H4 (cell line): ENCODE measurements at regions not wholly inside any gene's neighbourhood (a gene's known extent, or its start where the extent isn't known, plus 50 kb on each side); places are given as distances from the start of the nearest gene placed in this dataset.

Experiments used
- DNase-seq: peaks from one replicate; pipeline ENCODE4 v3.0.0-alpha.2; 2015; ENCODE audit warnings: low spot score

- no peak for DNase-seq
These were observed 430.4 kb downstream of the HAPSTR1 start for GRCh38 chr16:9521749-9522370.

- no peak for DNase-seq
These were observed 431.2 kb downstream of the HAPSTR1 start for GRCh38 chr16:9522614-9523013.

- no peak for DNase-seq
These were observed 432.6 kb downstream of the HAPSTR1 start for GRCh38 chr16:9523994-9524393.

GRCh38 chr16:9525037-9525436, 433.6 kb downstream of the HAPSTR1 start:
- DNase-seq = no peak

- no peak for DNase-seq
These were observed 435.3 kb downstream of the HAPSTR1 start for GRCh38 chr16:9526791-9527190.

- no peak for DNase-seq
These were observed 436.5 kb downstream of the HAPSTR1 start for GRCh38 chr16:9527976-9528375.

- DNase-seq = no peak
These were observed 437.2 kb downstream of the HAPSTR1 start for GRCh38 chr16:9528511-9529079.

GRCh38 chr16:9533042-9533441, 441.6 kb downstream of the HAPSTR1 start:
- DNase-seq = no peak

- DNase-seq = no peak
These were observed 443.3 kb downstream of the HAPSTR1 start for GRCh38 chr16:9534759-9535158.

GRCh38 chr16:9536905-9537304, 445.5 kb downstream of the HAPSTR1 start:
- DNase-seq = no peak

- DNase-seq = no peak
These were observed 447.9 kb downstream of the HAPSTR1 start for GRCh38 chr16:9539346-9539745.

GRCh38 chr16:9541723-9542122, 450.3 kb downstream of the HAPSTR1 start:
- DNase-seq = no peak

- DNase-seq = no peak
These were observed 450.8 kb downstream of the HAPSTR1 start for GRCh38 chr16:9542165-9542755.

- no peak for DNase-seq
These were observed 454.3 kb downstream of the HAPSTR1 start for GRCh38 chr16:9545522-9546437.

GRCh38 chr16:9546438-9546786, 455.0 kb downstream of the HAPSTR1 start:
- no peak for DNase-seq

GRCh38 chr16:9549487-9549886, 458.0 kb downstream of the HAPSTR1 start:
- no peak for DNase-seq

- no peak for DNase-seq
These were observed 463.6 kb downstream of the HAPSTR1 start for GRCh38 chr16:9555051-9555450.

GRCh38 chr16:9556949-9557665, 465.7 kb downstream of the HAPSTR1 start:
- no peak for DNase-seq

GRCh38 chr16:9557713-9558112, 466.3 kb downstream of the HAPSTR1 start:
- no peak for DNase-seq

- DNase-seq = no peak
These were observed 474.7 kb downstream of the HAPSTR1 start for GRCh38 chr16:9566099-9566498.

- no peak for DNase-seq
These were observed 476.2 kb downstream of the HAPSTR1 start for GRCh38 chr16:9567666-9568065.

GRCh38 chr16:9568261-9568660, 476.8 kb downstream of the HAPSTR1 start:
- DNase-seq = no peak
